AG04450 (cell line): ENCODE measurements at regions not wholly inside any gene's neighbourhood (a gene's known extent, or its start where the extent isn't known, plus 50 kb on each side); places are given as distances from the start of the nearest gene placed in this dataset.

Source experiments
- CTCF ChIA-PET: fragments of 300-600, 350-600 bp; formaldehyde crosslinking; extraction: SDS; loops from one replicate; lab custom pipeline; 2022; ENCODE audit warnings: antibody characterized with exemption, inconsistent platforms; lab: Charles Lee
- POLR2A ChIA-PET: fragments of 350-600 bp; formaldehyde crosslinking; extraction: SDS; loops from one replicate; lab custom pipeline; 2021; ENCODE audit warnings: antibody characterized with exemption, inconsistent platforms; lab: Yijun Ruan, JAX
- DNase-seq: peaks from one replicate; pipeline ENCODE4 v3.0.0-alpha.2; 2011; ENCODE audit warnings: low read depth, low spot score
- H3K27ac ChIP-seq: one replicate; pipeline ENCODE4 v1.5.1; 2012; ENCODE audit warnings: low read depth, low read length, control low read depth
- H3K27me3 ChIP-seq: one replicate; pipeline ENCODE4 v1.6.0; 2012; ENCODE audit warnings: low read length; ENCODE audit not compliant: control insufficient read depth, insufficient read depth
- H3K4me3 ChIP-seq: 2 replicates; pipeline ENCODE4 v1.5.1; 2011; ENCODE audit warnings: mild to moderate bottlenecking, low read depth, low read length, control low read depth
- H3K9me3 ChIP-seq: 2 replicates; pipeline ENCODE4 v1.5.1; 2012; ENCODE audit warnings: low read length; ENCODE audit not compliant: control insufficient read depth, insufficient read depth
- CTCF ChIP-seq: IDR thresholded peaks from 2 replicates; pipeline ENCODE4 v1.5.1; 2011; ENCODE audit warnings: low read depth, low read length, control low read depth, inconsistent platforms

DNA sequence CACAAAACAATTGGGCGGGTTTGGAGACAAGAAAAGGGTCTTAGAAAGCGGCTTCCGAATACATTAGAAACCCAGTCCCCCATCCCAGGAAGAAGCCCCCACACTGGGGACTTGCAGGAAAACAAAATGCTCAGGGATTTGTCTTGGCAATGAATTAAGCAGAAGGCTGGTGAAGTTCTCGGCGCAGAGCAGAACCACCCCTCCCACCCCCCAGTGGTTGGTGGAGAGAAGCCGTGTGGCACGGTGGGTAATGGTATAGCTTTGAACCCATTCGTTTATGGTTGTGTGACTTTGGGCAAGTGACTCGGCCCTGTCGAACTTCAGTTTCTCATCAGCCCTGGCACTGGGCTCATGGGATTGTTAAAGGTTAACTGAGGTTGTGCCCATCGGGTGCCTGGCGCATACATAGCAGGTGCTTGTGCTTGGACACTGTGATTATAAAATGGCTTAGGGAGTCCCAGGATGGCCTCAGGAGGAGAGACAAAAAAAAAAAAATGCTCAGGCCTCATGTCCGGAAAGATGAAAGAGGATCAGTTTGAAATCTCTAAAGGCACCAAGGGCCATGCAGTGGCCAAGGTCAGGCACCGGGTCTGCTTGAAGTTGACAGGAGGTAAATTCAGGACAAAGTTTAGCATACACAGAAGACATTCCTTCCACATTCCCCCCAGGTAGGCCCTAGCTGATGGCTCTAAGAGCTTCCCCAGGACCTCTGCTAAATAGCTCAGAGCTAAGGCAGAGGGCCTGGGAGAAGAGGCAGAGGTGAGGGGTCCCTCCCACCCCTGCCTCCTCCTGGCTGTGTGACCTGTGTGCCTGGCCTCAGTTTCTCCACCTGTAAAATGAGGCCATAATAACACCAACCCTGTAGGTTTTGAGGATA, 120.1 kb upstream of the PTPN1 start:
- ChIA-PET POLR2A (no interaction called here), CTCF (no interaction called here)
- Histone ChIP-seq H3K4me3 (no peak overlapping the region), H3K27me3 (no peaks in the 10 kb centered on the region), H3K27ac (no peak overlapping the region), H3K9me3 (no peaks in the 10 kb centered on the region)
- TF ChIP-seq CTCF, result no peak
- DNase-seq, result no peak

- DNase-seq, result no peak
- no peak overlapping the region for H3K27ac ChIP-seq
- H3K27me3 ChIP-seq, result no peaks in the 10 kb centered on the region
- ChIA-PET CTCF (interaction anchor here (0.5 kb wide), 1 partner anchor 62 kb away, joined by 3 read pairs; no protein-coding TSS in a partner anchor), POLR2A (no interaction called here)
- no peaks in the 10 kb centered on the region for H3K9me3 ChIP-seq
- no peak for TF ChIP-seq CTCF
- no peak overlapping the region for H3K4me3 ChIP-seq
Measured at GRCh38 chr20:50390685-50391443, 119.3 kb upstream of the PTPN1 start.

GRCh38 chr20:50391444-50392137, 118.6 kb upstream of the PTPN1 start:
- TF ChIP-seq CTCF, result no peak
- no peak overlapping the region for H3K4me3 ChIP-seq
- no peak overlapping the region for H3K27ac ChIP-seq
- no peak for DNase-seq
- ChIA-PET POLR2A (no interaction called here), CTCF (interaction anchor here (0.5 kb wide), 1 partner anchor 62 kb away, joined by 3 read pairs; no protein-coding TSS in a partner anchor)
- no peaks in the 10 kb centered on the region for H3K9me3 ChIP-seq
- no peaks in the 10 kb centered on the region for H3K27me3 ChIP-seq

GRCh38 chr20:50392138-50392866, 117.9 kb upstream of the PTPN1 start:
- no peaks in the 10 kb centered on the region for H3K27me3 ChIP-seq
- H3K9me3 ChIP-seq, result no peaks in the 10 kb centered on the region
- no peak overlapping the region for H3K4me3 ChIP-seq
- H3K27ac ChIP-seq, result no peak overlapping the region
- ChIA-PET CTCF (no interaction called here), POLR2A (no interaction called here)
- DNase-seq, result no peak
- no peak for TF ChIP-seq CTCF
